ENCODE measurements at regions not wholly inside any gene's neighbourhood (a gene's known extent, or its start where the extent isn't known, plus 50 kb on each side); places are given as distances from the start of the nearest gene placed in this dataset.

DNA sequence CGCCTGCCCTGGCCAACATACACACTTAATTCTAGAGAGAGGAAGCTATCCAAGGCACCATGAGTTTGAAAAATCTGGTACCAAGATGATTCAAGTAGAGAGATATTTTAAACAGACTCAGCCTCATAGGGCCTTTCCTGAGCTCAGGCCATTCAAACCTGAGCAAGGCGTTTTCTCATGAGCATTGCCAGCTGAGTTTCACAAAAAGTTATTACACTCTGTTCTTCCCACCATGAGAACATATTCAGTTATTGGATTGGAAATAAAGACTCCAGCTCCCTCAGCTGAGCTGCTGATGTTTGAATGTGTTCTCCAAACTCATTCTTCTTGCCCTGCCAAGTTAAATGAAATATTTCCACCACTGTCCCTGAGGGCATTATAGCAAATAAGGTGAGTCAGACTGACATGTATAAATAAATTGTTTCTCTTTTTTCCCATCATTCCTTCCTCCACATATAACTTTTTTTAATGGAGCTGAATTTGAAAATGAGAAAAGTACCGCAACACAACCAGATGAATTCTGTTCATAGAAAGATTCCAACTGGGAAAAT is 429.6 kb downstream of the RAB28 start:
- H3K79me2 ChIP-seq (ENCODE audit: insufficient read depth, low read length) = no peaks in the 10 kb centered on the region
- no peaks in the 10 kb centered on the region for H3K9me3 ChIP-seq (ENCODE audit: low read length)
- 63% methylated on average over 3 of the region's 3 CpGs for WGBS (ENCODE audit: low lambda C conversion rate)
- intact Hi-C loops (cut with micrococcal nuclease; ENCODE audit: unreplicated experiment) (no loop called here), in situ Hi-C loops (cut with HindIII; ENCODE audit: extremely low pct_ligation_motif_present, low pct_unique_long_range_greater_than_20kb) (no loop called here)
- no TSS peak for BruUV-seq (replicated peaks)
- H4K20me1 ChIP-seq (ENCODE audit: insufficient read depth, low read length) = no peaks in the 10 kb centered on the region
- no peak overlapping the region for H3K4me3 ChIP-seq (replicated peaks in 1 of 3; ENCODE audit: insufficient read depth in 1 of 3, low read depth in 2 of 3, low read length in 3 of 3)
- FAIRE-seq (no peak), ATAC-seq (no peak), DNase-seq (ENCODE audit: low spot score) (no peak)
- CTCF ChIA-PET (ENCODE audit: low intra/inter-chr PET ratio, low total read pairs) = no interaction called here
- H2AFZ ChIP-seq (ENCODE audit: low read length) = no peak overlapping the region
- H3K27ac ChIP-seq (ENCODE audit: extremely low read length, insufficient read depth, low read length) = no peak overlapping the region
- no peaks in the 10 kb centered on the region for H3K4me1 ChIP-seq (ENCODE audit: insufficient read depth, low read length)
- H3K36me3 ChIP-seq (replicated peaks in 1 of 2; ENCODE audit: control insufficient read depth in 1 of 2, insufficient read depth in 2 of 2, low read length in 2 of 2) = no peaks in the 10 kb centered on the region
- H3K9ac ChIP-seq (ENCODE audit: insufficient read depth, low read depth, low read length) = no peak overlapping the region
- no peaks in the 10 kb centered on the region for H3K27me3 ChIP-seq (ENCODE audit: control insufficient read depth in 1 of 2, insufficient read depth in 2 of 2, low read length in 2 of 2)
- TF ChIP-seq ZNF136 (CRISPR knock-in tag; IDR thresholded peaks at IDR 0.05; ENCODE audit: low read depth) = no peak
- no peak for TF ChIP-seq ZNF317 (CRISPR knock-in tag; IDR thresholded peaks at IDR 0.05)
- TF ChIP-seq ZFP62 (CRISPR knock-in tag; IDR thresholded peaks at IDR 0.05) = no peak
- TF ChIP-seq MIER2 (CRISPR knock-in tag; IDR thresholded peaks at IDR 0.05) = no peak
- no peak for TF ChIP-seq CHD4 (IDR thresholded peaks at IDR 0.05; ENCODE audit: borderline replicate concordance, low read length)
- no peak for TF ChIP-seq MAFF (IDR thresholded peaks at IDR 0.05; ENCODE audit: low read depth, low read length)
- TF ChIP-seq ZNF720 (CRISPR knock-in tag; IDR thresholded peaks at IDR 0.05) = no peak
- no peak for TF ChIP-seq CSRNP1 (CRISPR knock-in tag; IDR thresholded peaks at IDR 0.05)
- TF ChIP-seq SRY (CRISPR knock-in tag; IDR thresholded peaks at IDR 0.05) = no peak
- no peak for TF ChIP-seq PCBP1 (IDR thresholded peaks at IDR 0.05; ENCODE audit: borderline replicate concordance, low read depth, low read length)
- TF ChIP-seq HNRNPUL1 (IDR thresholded peaks at IDR 0.05; ENCODE audit: low read depth, low read length) = no peak
- no peak for TF ChIP-seq ZNF614 (CRISPR knock-in tag; IDR thresholded peaks at IDR 0.05; ENCODE audit: borderline replicate concordance)
- TF ChIP-seq POLR2AphosphoS2 (IDR thresholded peaks at IDR 0.05; ENCODE audit: low read depth, low read length) = no peak
- no peak for TF ChIP-seq ZNF17 (CRISPR knock-in tag; IDR thresholded peaks at IDR 0.05)
- no peak for TF ChIP-seq EP300 (IDR thresholded peaks at IDR 0.05; ENCODE audit: low read depth in 2 of 2, low read length in 2 of 2)
- TF ChIP-seq EP300 (CRISPR knock-in tag; IDR thresholded peaks at IDR 0.05; ENCODE audit: borderline replicate concordance) = no peak
- no peak for TF ChIP-seq ZNF552 (CRISPR knock-in tag; IDR thresholded peaks at IDR 0.05; ENCODE audit: borderline replicate concordance)
- TF ChIP-seq, protein P1, sequence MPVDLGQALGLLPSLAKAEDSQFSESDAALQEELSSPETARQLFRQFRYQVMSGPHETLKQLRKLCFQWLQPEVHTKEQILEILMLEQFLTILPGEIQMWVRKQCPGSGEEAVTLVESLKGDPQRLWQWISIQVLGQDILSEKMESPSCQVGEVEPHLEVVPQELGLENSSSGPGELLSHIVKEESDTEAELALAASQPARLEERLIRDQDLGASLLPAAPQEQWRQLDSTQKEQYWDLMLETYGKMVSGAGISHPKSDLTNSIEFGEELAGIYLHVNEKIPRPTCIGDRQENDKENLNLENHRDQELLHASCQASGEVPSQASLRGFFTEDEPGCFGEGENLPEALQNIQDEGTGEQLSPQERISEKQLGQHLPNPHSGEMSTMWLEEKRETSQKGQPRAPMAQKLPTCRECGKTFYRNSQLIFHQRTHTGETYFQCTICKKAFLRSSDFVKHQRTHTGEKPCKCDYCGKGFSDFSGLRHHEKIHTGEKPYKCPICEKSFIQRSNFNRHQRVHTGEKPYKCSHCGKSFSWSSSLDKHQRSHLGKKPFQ (CRISPR knock-in tag; IDR thresholded peaks at IDR 0.05; ENCODE audit: insufficient replicate concordance) = no peak
- no peak for TF ChIP-seq ZNF251 (CRISPR knock-in tag; IDR thresholded peaks at IDR 0.05)
- TF ChIP-seq, protein P2, sequence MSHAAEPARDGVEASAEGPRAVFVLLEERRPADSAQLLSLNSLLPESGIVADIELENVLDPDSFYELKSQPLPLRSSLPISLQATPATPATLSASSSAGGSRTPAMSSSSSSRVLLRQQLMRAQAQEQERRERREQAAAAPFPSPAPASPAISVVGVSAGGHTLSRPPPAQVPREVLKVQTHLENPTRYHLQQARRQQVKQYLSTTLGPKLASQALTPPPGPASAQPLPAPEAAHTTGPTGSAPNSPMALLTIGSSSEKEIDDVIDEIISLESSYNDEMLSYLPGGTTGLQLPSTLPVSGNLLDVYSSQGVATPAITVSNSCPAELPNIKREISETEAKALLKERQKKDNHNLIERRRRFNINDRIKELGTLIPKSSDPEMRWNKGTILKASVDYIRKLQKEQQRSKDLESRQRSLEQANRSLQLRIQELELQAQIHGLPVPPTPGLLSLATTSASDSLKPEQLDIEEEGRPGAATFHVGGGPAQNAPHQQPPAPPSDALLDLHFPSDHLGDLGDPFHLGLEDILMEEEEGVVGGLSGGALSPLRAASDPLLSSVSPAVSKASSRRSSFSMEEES (CRISPR knock-in tag; IDR thresholded peaks at IDR 0.05) = no peak
- H3K4me2 ChIP-seq (ENCODE audit: low read depth, low read length) = no peak overlapping the region
- POLR2A ChIA-PET = no interaction called here

All from HepG2 (cell line).